Inferior parietal cortex (tissue), 1 donor: ENCODE measurements at regions not wholly inside any gene's neighbourhood (a gene's known extent, or its start where the extent isn't known, plus 50 kb on each side); places are given as distances from the start of the nearest gene placed in this dataset.
"Not testable (repeated sequence)": the region's sequence is repeated elsewhere in the genome, so short reads cannot be mapped to it uniquely, and the experiment has no call there.

Experiments
- DNase-seq: peaks from one replicate; pipeline ENCODE4 v3.0.0-alpha.2; 2016; ENCODE audit errors: extremely low spot score

DNA sequence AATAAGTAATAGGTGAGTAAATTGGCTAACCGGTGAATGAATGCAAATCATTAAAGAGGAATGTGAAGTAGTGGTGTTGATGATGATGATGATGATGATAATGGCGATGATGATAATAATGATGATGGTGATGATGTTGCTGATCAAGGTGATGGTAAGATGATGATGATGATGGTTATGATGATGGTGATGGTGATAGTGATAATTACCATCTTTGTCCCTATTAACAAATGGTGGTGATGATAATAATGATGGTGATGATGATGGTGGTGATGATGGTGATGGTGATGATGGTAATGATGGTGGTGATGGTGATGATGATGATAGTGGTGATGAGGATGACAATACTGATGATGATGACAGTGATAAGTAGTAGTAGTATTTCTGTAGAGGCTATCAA is 452.6 kb downstream of the ZNF536 start:
- DNase-seq = no peak

GRCh38 chr19:30817965-30818567 is 445.9 kb downstream of the ZNF536 start:
- DNase-seq = no peak

DNA sequence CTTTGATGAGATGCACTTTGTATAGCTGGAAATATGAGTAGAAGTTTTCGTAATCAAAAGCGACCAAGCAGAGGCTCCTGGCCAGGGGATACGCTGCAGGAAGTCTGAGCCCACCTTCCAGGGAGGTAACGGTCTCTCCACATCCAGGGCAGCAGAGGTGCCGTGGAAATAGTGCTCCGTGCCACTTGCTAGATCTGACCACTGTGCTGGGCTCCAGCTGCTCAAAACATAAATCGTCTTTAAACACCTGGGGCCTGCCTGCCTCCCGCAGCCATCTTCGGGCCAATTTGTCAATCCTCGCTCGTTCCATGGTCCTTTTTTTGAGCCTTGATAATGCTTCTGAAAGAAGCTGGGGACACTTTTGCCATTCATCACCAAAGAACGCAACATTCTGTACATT is 445.0 kb downstream of the ZNF536 start:
- DNase-seq = no peak

DNA sequence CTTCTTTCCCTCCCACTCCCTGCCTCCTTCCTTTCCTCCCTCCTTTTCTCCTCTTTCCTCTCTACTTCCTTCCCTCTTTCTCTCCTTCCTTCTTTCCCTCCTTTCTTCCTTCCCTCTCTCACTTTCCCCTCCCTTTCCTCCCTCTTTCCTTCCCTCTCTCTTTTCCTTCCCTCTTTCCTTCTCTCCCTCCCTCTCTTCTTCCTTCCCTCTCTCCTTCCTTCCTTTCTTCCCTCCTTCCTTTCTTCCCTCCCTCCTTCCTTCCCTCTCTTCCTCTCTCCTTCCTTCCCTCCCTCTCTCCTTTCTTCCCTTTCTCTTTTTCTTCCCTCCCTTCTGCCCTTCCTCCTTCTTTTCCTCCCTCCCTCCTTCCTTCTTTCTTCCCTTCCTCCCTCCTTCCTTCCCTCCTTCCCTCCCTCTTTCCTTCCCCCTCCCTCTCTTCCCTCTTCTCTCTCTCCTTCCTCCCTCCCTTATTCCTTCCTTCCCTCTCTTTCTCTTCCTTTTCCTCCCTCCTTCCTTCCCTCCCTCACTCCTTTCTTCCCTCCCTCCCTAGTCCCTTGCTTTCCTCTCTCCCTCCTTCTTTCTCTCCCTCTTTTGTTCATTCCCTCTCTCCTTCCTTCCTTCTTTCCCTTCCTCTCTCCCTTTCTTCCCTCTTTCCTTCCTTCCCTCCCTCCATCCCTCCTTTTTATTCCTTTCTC is 443.9 kb downstream of the ZNF536 start:
- DNase-seq = no peak

DNA sequence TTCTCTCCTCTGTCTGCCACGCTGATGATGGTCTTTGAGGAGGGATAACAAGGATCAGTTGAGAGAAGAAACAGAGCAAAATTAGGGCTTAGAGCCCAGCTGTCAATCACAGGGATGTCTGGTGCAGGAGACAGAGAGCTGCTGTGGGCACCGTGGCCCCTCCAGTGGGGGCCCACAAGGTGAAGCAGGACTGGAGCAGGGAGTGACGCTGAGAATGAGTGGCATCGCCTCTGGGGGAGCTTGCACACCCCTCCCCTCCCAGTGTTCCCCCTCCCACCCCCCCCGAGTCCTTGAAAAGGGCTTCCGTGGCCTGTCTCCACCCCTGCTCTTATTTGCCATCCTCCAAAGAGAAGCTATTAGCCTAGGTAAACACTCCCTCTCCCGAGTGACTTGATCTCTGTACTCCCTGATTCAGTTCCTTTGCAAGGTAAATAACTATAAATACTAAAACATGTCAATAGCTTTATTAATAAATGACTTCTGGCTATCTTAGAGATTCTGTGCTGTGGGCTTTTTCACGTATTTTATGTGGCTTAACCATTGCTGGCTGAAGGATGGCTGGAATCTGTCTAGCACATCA is 440.0 kb downstream of the ZNF536 start:
- no peak for DNase-seq

DNA sequence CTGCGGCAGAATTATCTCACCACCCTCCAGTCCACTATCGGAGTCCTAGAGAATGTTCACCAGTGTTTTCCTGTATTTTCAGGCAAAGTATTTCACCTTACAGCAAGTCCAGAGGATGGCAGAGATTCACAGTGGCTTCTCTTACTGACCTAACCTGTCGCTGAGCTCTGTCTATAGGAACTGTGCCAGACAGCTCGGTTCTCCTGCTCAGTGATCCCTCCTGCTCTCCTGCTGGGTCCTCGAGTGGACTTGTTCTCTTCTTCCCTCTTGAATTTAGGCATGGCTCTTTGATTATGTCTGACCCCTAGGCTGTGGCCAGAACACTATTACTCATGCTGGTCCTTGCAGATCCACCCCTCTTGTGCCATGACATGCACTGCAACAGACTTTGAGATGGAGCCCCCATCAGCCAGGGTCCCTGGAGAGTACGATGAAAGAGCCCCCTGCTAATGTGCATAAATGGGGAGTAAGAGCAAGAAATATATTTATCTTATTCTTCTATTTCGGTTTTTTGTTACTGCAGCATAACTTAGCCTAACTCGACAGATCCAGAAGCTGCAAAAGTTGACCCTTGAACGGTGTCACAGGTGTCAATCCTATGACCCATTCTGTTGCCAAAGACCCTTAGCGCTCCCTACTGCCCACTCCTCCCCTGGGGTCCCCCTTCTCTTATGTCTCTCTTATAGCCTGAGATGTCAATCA is 439.4 kb downstream of the ZNF536 start:
- DNase-seq = no peak

GRCh38 chr19:30810726-30811125 is 438.5 kb downstream of the ZNF536 start:
- DNase-seq = no peak

DNA sequence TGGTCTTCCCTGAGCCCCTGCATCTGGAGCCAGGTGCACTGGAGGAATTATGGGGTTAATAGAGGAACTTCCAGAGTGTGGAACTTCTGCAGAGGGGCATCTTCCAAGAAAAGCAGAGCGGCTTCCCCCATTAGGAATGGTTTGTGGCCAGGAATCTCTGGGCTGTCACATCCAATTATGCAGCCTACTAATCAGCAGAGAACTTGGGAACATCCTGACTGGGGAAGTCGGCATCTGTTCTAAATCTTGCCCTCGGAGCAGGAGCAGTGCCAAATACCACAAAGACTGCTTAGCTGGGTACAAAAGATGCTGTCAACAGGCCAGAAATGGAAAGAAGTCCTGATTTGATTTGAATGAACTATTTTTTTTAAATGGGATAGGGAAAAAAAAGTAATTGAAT is 435.1 kb downstream of the ZNF536 start:
- no peak for DNase-seq

DNA sequence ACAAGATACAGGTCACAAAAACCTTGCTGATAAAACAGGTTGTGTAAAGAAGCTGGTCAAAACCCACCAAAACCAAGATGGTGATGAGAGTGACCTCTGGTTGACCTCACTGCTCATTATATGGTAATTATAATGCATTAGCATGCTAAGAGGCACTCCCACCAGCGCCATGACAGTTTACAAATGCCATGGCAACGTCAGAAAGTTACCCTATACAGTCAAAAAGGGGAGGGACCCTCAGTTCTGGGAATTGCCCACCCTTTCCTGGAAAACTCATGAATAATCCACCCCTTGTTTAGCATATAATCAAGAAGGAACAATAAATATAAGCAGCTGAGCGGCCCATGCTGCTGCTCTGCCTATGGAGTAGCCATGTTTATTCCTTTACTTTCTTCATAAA is 434.1 kb downstream of the ZNF536 start:
- DNase-seq = no peak

DNA sequence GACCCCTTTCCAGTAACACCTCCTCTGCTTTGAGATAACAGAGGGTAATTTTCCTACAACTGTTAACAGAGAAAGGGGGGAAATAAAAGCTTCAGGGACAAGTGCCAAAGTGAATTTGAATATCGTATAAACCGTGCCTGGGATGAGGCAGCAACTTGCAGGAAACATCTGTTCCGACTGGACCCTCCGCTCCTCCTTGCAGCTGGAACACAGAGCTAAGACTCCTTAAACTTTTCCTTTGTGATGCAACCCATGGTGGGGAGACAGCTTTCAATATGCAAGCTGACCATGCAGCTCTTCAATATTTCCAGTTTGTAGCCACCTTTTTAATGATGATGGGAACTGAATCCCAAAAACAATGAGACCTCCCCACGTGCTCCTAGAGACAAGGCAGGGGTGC is 432.6 kb downstream of the ZNF536 start:
- no peak for DNase-seq

GRCh38 chr19:30804333-30804732 is 432.1 kb downstream of the ZNF536 start:
- not testable (repeated sequence) for DNase-seq

- no peak for DNase-seq
Observed at GRCh38 chr19:30802424-30803013, 430.3 kb downstream of the ZNF536 start.

GRCh38 chr19:30799865-30800755 is 427.9 kb downstream of the ZNF536 start:
- peak; percentile 29 for DNase-seq

- DNase-seq = no peak
Observed at GRCh38 chr19:30795727-30796126, 423.5 kb downstream of the ZNF536 start.

DNA sequence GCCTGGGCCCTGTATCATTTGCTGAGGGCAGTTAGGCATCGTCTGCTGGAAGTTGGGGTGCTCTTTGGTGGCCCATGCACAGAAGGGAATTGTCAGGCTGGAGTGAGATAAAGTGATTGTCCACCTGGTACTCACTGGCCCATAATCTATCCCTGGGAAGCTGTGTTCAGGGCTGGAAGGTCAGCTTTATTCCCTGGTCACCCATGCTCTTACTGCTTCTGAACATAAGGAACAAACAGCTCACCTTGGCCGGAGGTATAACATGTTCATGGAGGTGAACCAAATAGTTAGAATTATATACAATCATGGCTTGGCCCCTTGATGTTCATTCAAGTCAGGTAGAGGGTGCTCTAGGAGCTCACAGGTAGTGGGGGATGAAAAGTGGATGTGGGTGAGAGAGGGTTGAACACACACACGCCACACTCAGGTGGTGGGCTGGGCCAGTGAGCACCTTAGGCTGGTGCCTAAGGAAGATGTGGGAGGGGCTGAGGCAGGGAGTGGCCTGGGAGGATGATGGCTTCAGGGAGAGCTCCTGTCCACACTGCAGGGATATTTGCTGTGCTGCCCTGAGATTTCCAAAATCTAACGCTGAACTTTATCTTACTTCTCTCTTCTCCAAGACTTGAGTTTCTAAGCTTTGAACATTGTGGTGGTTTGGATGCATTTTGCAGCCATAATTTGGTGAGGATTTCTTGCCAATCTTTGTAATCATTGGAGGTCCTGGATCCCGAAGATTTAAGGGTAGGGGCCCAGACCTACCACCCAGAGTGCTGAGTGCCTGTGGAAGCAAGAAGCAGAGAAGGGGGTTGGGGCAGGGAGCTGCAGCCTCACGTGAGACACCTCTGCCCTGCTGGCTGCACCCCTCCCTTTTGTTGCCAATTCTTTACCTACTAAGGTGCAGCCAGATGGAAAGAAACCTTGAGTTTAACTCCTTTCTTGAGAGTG is 420.6 kb downstream of the ZNF536 start:
- DNase-seq = no peak

GRCh38 chr19:30791088-30791487 is 418.9 kb downstream of the ZNF536 start:
- DNase-seq = no peak

DNA sequence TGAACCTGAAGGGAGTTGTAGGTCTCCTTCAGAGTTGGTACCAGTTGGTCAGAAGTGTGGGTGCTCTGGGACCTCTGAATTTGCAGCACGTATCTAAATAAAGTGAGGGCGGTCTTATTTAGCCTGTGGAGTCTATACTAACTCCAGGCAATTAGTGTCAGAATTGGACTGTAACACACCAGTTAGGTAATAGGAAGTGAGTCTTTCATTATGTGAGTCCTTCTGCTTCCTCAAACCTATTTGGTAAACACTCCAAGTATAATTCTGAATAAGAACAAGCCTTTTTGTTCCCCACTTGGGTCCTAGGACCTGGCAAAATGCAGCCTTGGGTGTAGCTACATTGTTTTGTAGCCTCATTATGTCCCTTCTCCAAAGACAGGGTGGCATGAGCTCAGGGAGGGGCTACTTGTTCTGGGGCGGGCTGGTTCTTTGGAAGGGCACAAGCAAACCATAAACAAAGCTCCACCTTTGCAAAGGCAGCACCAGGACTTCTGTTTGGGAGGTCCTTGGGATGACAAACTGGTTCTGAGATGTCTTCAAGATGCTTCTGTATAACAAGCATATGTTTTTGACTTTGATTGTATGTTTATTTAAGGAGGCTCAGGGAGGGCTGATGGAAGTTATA is 418.0 kb downstream of the ZNF536 start:
- no peak for DNase-seq

DNA sequence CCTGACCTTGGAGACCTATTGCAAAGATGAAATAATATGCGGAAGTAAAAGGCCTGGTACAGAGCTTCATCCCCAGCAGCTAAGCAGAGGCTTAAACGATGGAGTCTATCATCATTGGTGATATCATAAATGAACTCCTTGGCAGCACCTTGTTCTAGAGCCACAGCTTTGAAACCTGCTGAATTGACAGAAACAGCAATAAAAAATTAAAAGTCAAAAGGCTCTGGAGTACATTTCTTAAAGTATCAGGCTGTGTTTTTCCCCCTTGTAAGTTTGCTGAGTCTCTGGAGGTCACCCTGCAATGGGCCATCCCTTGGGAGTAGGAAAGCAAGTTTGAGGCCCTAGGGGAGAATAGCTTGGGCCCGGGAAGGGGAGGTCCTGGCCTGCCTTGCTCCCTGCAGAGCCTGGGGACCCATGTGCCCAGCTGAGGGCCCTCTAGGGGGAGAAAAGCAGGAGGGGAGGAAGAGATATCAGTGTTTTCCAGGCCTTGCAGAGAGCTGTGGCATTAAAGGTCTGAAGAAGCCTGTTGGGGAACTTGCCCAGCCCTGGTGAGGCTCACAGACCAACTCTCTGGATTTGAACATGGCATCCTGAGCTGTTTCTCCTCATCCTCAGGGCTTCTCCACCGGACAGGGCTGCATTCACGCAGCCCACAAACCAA is 416.1 kb downstream of the ZNF536 start:
- no peak for DNase-seq

GRCh38 chr19:30785458-30786137 is 413.4 kb downstream of the ZNF536 start:
- DNase-seq = peak; percentile 1
